Esophagus squamous epithelium (tissue), 4 donors: ENCODE measurements at regions not wholly inside any gene's neighbourhood (a gene's known extent, or its start where the extent isn't known, plus 50 kb on each side); places are given as distances from the start of the nearest gene placed in this dataset.

Source experiments
- CTCF ChIP-seq, 6 experiments: fragments of 450-650 bp in 4 of 6; fragments of 200-600 bp in 2 of 6; sonication (generic) in 2 of 6; IDR thresholded peaks; one replicate each; pipeline ENCODE4 v1.5.1; 2016 to 2019; ENCODE audit warnings: antibody characterized with exemption in 6 of 6, mild to moderate bottlenecking in 4 of 6, moderate library complexity in 4 of 6
- POLR2A ChIP-seq, 4 donors: fragments of 450-650 bp; IDR thresholded peaks; one replicate each; pipeline ENCODE4 v1.6.1; 2017; ENCODE audit warnings: antibody characterized with exemption in 4 of 4, mild to moderate bottlenecking in 4 of 4, moderate library complexity in 3 of 4

GRCh38 chr3:59690886-59691285, 641.1 kb upstream of the CFAP20DC start:
- TF ChIP-seq CTCF (IDR thresholded peaks at IDR 0.05) (no peak), POLR2A (IDR thresholded peaks at IDR 0.05) (no peak)
